Mucosa of descending colon (tissue), 3 donors: ENCODE measurements at regions not wholly inside any gene's neighbourhood (a gene's known extent, or its start where the extent isn't known, plus 50 kb on each side); places are given as distances from the start of the nearest gene placed in this dataset.

Experiments
- ATAC-seq: fragments of 200-7000 bp; cut with Tn5 transposase; one replicate; pipeline ENCODE4 v1.9.1; 2020; ENCODE audit warnings: mild to moderate bottlenecking, moderate library complexity
- DNase-seq, 3 donors: peaks; one replicate each; pipeline ENCODE4 v3.0.0-alpha.2; 2020
- H3K36me3 ChIP-seq: fragments of 200-600 bp; one replicate; pipeline ENCODE4 v1.8.0; 2021; ENCODE audit warnings: low read depth, mild to moderate bottlenecking
- H3K4me1 ChIP-seq: fragments of 200-600 bp; one replicate; pipeline ENCODE4 v1.8.0; 2021; ENCODE audit warnings: low read depth, mild to moderate bottlenecking
- H3K4me3 ChIP-seq: fragments of 200-600 bp; one replicate; pipeline ENCODE4 v1.8.0; 2021; ENCODE audit warnings: mild to moderate bottlenecking
- H3K9me3 ChIP-seq: fragments of 200-600 bp; one replicate; pipeline ENCODE4 v1.8.0; 2021; ENCODE audit warnings: mild to moderate bottlenecking
- intact Hi-C, 2 donors: fragments of 100-400 bp; cut with DNase I in 1 of 2; cut with micrococcal nuclease in 1 of 2; formaldehyde crosslinking; loops; one replicate each; pipeline versions ENCODE4 v1.11.0 to v1.11.1; 2022; cut with DNase I, micrococcal nuclease
- TF ChIP-seq, protein P1 (sequence below): fragments of 200-600 bp; IDR thresholded peaks from one replicate; pipeline ENCODE4 v1.8.0; 2022; ENCODE audit warnings: antibody characterized with exemption, mild to moderate bottlenecking
- donor health status: DM: no; HTN: no; CAD: no; lungs with moderate emphysema.
- donor health status: DM: no; HTN: no; CAD: no.
- donor health status: DM: no; HTN: yes; CAD: no.

DNA sequence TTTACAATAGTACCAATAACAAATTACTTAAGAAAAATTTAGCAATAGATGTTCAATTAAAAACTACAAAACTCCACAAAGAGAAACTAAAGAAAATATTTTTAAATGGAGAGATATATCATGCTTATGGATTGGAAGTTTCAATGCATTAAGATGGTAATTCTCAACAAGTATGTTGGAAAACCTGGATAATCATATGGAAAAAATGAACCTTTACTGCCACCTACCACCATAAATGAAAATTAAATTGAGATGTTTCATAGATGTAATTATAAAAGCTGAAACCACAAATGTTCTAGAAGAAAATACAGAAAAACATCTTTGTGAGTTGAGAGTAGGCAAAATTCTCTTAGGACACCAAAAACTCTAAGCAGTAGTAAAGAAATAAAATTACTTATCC, 121.7 kb downstream of the ANKRD18B start:
- TF ChIP-seq, protein P1, sequence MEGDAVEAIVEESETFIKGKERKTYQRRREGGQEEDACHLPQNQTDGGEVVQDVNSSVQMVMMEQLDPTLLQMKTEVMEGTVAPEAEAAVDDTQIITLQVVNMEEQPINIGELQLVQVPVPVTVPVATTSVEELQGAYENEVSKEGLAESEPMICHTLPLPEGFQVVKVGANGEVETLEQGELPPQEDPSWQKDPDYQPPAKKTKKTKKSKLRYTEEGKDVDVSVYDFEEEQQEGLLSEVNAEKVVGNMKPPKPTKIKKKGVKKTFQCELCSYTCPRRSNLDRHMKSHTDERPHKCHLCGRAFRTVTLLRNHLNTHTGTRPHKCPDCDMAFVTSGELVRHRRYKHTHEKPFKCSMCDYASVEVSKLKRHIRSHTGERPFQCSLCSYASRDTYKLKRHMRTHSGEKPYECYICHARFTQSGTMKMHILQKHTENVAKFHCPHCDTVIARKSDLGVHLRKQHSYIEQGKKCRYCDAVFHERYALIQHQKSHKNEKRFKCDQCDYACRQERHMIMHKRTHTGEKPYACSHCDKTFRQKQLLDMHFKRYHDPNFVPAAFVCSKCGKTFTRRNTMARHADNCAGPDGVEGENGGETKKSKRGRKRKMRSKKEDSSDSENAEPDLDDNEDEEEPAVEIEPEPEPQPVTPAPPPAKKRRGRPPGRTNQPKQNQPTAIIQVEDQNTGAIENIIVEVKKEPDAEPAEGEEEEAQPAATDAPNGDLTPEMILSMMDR, result no peak
- intact Hi-C loops, result no loop called here
- no peaks in the 10 kb centered on the region for H3K9me3 ChIP-seq
- no peak for ATAC-seq
- no peaks in the 10 kb centered on the region for H3K4me1 ChIP-seq
- DNase-seq, result no peak
- H3K36me3 ChIP-seq, result no peaks in the 10 kb centered on the region
- no peak overlapping the region for H3K4me3 ChIP-seq

DNA sequence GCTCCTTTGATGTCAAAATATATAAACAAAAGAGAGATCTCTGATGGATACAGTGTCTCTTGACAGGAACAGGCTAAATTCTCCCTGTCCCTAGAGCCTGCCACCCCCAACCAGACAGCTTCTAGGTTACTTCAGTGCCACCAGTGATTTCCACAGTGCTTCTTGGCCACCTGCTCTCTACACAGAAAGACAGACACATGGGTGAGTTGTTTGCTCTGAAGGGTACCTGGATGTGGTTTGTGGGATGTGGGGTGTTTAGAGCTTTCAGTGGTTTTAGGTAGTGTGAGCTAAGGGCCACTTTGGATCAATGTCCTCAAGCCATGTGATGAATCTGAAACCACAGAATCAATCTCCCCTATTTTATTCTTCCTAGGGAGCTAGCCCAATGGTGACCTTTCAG, 125.4 kb downstream of the ANKRD18B start:
- intact Hi-C loops, result no loop called here
- H3K4me3 ChIP-seq, result no peak overlapping the region
- TF ChIP-seq, protein P1, result no peak
- no peaks in the 10 kb centered on the region for H3K9me3 ChIP-seq
- H3K36me3 ChIP-seq, result no peaks in the 10 kb centered on the region
- DNase-seq (no peak), ATAC-seq (no peak)
- no peaks in the 10 kb centered on the region for H3K4me1 ChIP-seq

DNA sequence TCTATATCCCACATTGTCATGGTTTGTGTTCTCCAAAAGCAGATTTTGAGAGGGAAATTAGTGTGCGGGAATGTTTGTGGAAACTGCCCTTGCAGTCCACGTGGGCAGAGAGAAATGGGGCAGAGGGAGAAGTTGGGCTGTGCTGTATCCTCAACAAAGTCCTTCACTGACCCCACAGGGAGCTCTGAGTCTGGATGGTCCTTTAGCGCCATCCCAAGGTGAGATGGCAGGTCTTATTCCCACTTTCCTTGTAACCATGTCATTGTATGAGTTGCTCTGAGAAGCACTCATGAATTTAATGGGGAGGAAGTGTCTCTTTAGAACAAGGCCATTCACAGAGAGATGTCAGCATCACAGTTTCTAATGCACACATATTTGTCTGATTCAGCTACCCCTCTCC, 127.1 kb downstream of the ANKRD18B start:
- H3K36me3 ChIP-seq, result no peaks in the 10 kb centered on the region
- no peak overlapping the region for H3K4me3 ChIP-seq
- TF ChIP-seq, protein P1, result no peak
- DNase-seq, result no peak
- no peak for ATAC-seq
- intact Hi-C loops, result no loop called here
- no peaks in the 10 kb centered on the region for H3K9me3 ChIP-seq
- no peaks in the 10 kb centered on the region for H3K4me1 ChIP-seq

DNA sequence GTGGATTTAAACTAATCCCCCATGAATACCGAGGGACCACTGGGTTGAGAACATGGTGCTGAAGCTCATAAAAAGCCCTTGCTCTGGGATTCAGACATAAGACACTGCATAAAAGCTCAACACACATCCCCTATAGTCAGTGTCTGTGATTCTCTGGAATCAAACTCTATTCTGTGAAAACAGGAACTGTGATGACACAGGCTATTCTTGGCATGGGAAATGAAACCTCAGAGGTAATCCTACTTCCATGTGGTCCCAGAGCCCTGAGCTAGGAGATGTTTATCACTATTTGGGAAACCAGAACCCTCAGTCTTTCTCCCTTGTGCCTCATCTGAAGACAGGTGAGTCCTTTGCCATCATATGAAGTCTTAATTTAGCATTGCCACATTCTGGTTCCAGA, 135.4 kb upstream of the PRSS3 start:
- no peak overlapping the region for H3K4me3 ChIP-seq
- H3K36me3 ChIP-seq, result no peaks in the 10 kb centered on the region
- ATAC-seq, result no peak
- H3K4me1 ChIP-seq, result no peaks in the 10 kb centered on the region
- no peak for DNase-seq
- TF ChIP-seq, protein P1, result no peak
- intact Hi-C loops, result no loop called here
- no peaks in the 10 kb centered on the region for H3K9me3 ChIP-seq

DNA sequence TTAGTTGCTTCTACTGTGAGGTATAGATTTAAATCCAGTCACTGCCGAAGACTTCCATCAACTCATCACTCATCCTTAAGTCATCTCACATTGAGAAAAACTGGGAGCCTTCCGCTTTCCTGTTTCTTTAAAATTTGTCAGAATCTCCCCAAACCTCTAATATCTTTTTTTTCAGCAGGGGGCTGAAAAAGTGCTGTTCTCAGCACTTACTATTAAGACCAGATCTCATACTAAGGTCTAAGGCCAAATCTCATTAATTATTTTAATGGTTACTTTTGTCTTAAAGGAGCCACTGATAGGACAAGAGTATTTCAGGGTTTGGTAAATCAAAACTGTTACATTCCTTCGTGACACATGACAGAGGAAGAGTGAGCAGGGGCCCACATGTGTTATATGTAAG, 134.6 kb upstream of the PRSS3 start:
- DNase-seq (no peak), ATAC-seq (no peak)
- Histone ChIP-seq H3K36me3 (no peaks in the 10 kb centered on the region), H3K9me3 (no peaks in the 10 kb centered on the region), H3K4me3 (no peak overlapping the region), H3K4me1 (no peaks in the 10 kb centered on the region)
- TF ChIP-seq, protein P1, result no peak
- intact Hi-C loops, result no loop called here

DNA sequence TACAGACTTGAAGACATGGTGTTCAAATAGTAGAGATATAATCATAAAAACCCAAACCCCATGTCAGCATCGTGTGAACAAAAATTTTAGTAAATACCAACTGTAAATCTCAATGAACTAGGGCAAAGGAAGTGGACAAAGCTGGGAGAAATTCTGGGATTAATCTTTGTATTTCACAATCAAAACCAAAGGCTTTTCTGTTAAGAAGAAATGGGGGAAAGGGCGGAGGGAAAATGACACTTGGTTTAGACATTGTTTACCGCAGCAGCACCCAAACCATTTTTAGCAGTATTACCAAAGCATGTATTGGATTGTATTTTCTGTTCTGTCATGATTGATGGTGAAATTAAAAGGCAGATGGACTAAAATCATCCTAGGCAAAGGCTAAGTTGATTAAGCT, 134.2 kb upstream of the PRSS3 start:
- Histone ChIP-seq H3K9me3 (no peaks in the 10 kb centered on the region), H3K4me1 (no peaks in the 10 kb centered on the region), H3K36me3 (no peaks in the 10 kb centered on the region), H3K4me3 (no peak overlapping the region)
- intact Hi-C loops, result no loop called here
- TF ChIP-seq, protein P1, result no peak
- ATAC-seq, result no peak
- no peak for DNase-seq
